ENCODE measurements at regions not wholly inside any gene's neighbourhood (a gene's known extent, or its start where the extent isn't known, plus 50 kb on each side); places are given as distances from the start of the nearest gene placed in this dataset.

GRCh38 chr16:26770547-26770946 lies 296.2 kb upstream of the C16orf82 start:
- TF ChIP-seq CTCF (IDR thresholded peaks at IDR 0.05) = no peak
- no peak for TF ChIP-seq POLR2AphosphoS5 (IDR thresholded peaks at IDR 0.05)
- TF ChIP-seq POLR2A (IDR thresholded peaks at IDR 0.05) = no peak
- TF ChIP-seq EP300 (IDR thresholded peaks at IDR 0.05) = no peak
- peaks cover 0 to 5% (median 0%) of the 10 kb centered on the region in 4 donors for H3K9me3 ChIP-seq
- H3K27me3 ChIP-seq = no peaks in the 10 kb centered on the region
- H3K4me3 ChIP-seq = no peak overlapping the region
- H3K27ac ChIP-seq = no peak overlapping the region
- no peaks in the 10 kb centered on the region for H3K36me3 ChIP-seq
- no peaks in the 10 kb centered on the region for H3K4me1 ChIP-seq
- ATAC-seq (ENCODE audit: low FRiP score in 2 of 2) = no peak
- DNase-seq = no peak

- Histone ChIP-seq H3K27me3 (no peaks in the 10 kb centered on the region), H3K4me3 (no peak overlapping the region), H3K4me1 (no peaks in the 10 kb centered on the region), H3K27ac (no peak overlapping the region), H3K36me3 (no peaks in the 10 kb centered on the region), H3K9me3 (peaks cover 0 to 5% (median 0%) of the 10 kb centered on the region in 4 donors)
- WGBS, 2 donors = 33 to 38% methylated on average over 2 of the region's 2 CpGs
- no peak for DNase-seq
- ATAC-seq (ENCODE audit: low FRiP score in 2 of 2) = no peak
- TF ChIP-seq POLR2A (IDR thresholded peaks at IDR 0.05) (no peak), POLR2AphosphoS5 (IDR thresholded peaks at IDR 0.05) (no peak), CTCF (IDR thresholded peaks at IDR 0.05) (no peak), EP300 (IDR thresholded peaks at IDR 0.05) (no peak)
These were observed 294.2 kb upstream of the C16orf82 start for GRCh38 chr16:26772503-26772902.

GRCh38 chr16:26777821-26778220 lies 288.9 kb upstream of the C16orf82 start:
- Histone ChIP-seq H3K27me3 (no peaks in the 10 kb centered on the region), H3K4me1 (no peaks in the 10 kb centered on the region), H3K36me3 (no peaks in the 10 kb centered on the region), H3K9me3 (peaks cover 0 to 5% (median 0%) of the 10 kb centered on the region in 4 donors), H3K4me3 (no peak overlapping the region), H3K27ac (no peak overlapping the region)
- WGBS, 2 donors = 75 to 81% methylated on average over 4 of the region's 4 CpGs
- ATAC-seq (ENCODE audit: low FRiP score in 2 of 2) (no peak), DNase-seq (no peak)
- no peak for TF ChIP-seq CTCF (IDR thresholded peaks at IDR 0.05)
- TF ChIP-seq EP300 (IDR thresholded peaks at IDR 0.05) = no peak
- no peak for TF ChIP-seq POLR2AphosphoS5 (IDR thresholded peaks at IDR 0.05)
- no peak for TF ChIP-seq POLR2A (IDR thresholded peaks at IDR 0.05)

GRCh38 chr16:26787924-26788323 lies 278.8 kb upstream of the C16orf82 start:
- TF ChIP-seq POLR2AphosphoS5 (IDR thresholded peaks at IDR 0.05) (no peak), CTCF (IDR thresholded peaks at IDR 0.05) (no peak), EP300 (IDR thresholded peaks at IDR 0.05) (no peak), POLR2A (IDR thresholded peaks at IDR 0.05) (no peak)
- no peaks in the 10 kb centered on the region for H3K9me3 ChIP-seq
- no peak overlapping the region for H3K4me3 ChIP-seq
- H3K27ac ChIP-seq = no peak overlapping the region
- no peaks in the 10 kb centered on the region for H3K4me1 ChIP-seq
- WGBS, 2 donors = 43 to 55% methylated on average over 4 of the region's 4 CpGs
- H3K27me3 ChIP-seq = no peaks in the 10 kb centered on the region
- ATAC-seq (ENCODE audit: low FRiP score in 2 of 2) (no peak), DNase-seq (no peak)
- H3K36me3 ChIP-seq = no peaks in the 10 kb centered on the region

- Histone ChIP-seq H3K27ac (no peak overlapping the region), H3K9me3 (no peaks in the 10 kb centered on the region), H3K36me3 (no peaks in the 10 kb centered on the region), H3K4me3 (no peak overlapping the region), H3K27me3 (no peaks in the 10 kb centered on the region), H3K4me1 (no peaks in the 10 kb centered on the region)
- 59 to 65% methylated on average over 6 of the region's 6 CpGs for WGBS, 2 donors
- ATAC-seq (ENCODE audit: low FRiP score in 2 of 2) (no peak), DNase-seq (no peak)
- TF ChIP-seq POLR2AphosphoS5 (IDR thresholded peaks at IDR 0.05) = no peak
- TF ChIP-seq EP300 (IDR thresholded peaks at IDR 0.05) = no peak
- no peak for TF ChIP-seq CTCF (IDR thresholded peaks at IDR 0.05)
- TF ChIP-seq POLR2A (IDR thresholded peaks at IDR 0.05) = no peak
These were observed 275.6 kb upstream of the C16orf82 start for GRCh38 chr16:26791169-26791568.

Data from upper lobe of left lung (tissue), 6 donors.